ENCODE measurements at regions not wholly inside any gene's neighbourhood (a gene's known extent, or its start where the extent isn't known, plus 50 kb on each side); places are given as distances from the start of the nearest gene placed in this dataset.

DNA sequence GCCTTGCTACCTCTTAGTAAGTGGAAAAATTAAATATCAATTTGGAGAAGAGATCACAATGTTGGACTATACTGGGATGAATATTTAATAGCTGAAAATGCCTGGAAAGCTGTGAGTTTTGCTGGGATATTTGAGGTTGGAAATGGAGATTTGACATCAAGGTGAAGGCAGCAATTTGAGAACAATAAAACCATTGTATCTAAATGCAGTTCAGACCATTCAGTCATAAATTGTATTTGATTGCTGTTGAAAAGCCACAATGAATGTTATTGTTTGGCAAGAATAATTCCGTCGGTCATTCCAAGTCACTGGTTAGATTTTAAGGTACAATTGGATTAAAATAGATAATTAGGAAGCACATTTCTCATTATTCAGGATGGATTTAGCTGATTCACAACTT is 325.6 kb downstream of the HRH4 start:
- DNase-seq (ENCODE audit: low read depth) = no peak
- TF ChIP-seq, protein P1, sequence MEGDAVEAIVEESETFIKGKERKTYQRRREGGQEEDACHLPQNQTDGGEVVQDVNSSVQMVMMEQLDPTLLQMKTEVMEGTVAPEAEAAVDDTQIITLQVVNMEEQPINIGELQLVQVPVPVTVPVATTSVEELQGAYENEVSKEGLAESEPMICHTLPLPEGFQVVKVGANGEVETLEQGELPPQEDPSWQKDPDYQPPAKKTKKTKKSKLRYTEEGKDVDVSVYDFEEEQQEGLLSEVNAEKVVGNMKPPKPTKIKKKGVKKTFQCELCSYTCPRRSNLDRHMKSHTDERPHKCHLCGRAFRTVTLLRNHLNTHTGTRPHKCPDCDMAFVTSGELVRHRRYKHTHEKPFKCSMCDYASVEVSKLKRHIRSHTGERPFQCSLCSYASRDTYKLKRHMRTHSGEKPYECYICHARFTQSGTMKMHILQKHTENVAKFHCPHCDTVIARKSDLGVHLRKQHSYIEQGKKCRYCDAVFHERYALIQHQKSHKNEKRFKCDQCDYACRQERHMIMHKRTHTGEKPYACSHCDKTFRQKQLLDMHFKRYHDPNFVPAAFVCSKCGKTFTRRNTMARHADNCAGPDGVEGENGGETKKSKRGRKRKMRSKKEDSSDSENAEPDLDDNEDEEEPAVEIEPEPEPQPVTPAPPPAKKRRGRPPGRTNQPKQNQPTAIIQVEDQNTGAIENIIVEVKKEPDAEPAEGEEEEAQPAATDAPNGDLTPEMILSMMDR (conservative IDR thresholded peaks at IDR 0.05; ENCODE audit: low read depth, low read length) = no peak
- H3K4me3 ChIP-seq (ENCODE audit: low read depth, low read length) = no peak overlapping the region

DNA sequence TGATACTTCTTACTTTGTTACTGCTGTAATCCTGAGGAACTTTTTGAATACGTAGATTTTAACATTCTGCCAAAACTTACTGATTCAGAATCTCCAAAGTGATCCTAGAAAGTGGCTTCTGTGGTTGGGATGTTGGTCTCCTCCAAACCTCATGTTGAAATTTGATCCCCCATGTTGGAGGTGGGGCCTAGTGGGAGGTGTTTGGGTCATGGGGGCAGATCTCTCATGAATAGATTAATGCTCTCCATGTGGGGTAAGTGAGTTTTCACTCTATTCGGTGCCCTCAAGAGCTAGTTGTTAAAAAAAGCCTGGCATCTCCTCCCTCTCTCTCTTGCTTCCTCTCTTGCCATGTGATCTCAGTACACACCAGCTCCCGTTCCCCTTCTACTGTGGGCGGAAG is 329.9 kb downstream of the HRH4 start:
- TF ChIP-seq, protein P1 (conservative IDR thresholded peaks at IDR 0.05; ENCODE audit: low read depth, low read length) = no peak
- H3K4me3 ChIP-seq (ENCODE audit: low read depth, low read length) = no peak overlapping the region
- no peak for DNase-seq (ENCODE audit: low read depth)

DNA sequence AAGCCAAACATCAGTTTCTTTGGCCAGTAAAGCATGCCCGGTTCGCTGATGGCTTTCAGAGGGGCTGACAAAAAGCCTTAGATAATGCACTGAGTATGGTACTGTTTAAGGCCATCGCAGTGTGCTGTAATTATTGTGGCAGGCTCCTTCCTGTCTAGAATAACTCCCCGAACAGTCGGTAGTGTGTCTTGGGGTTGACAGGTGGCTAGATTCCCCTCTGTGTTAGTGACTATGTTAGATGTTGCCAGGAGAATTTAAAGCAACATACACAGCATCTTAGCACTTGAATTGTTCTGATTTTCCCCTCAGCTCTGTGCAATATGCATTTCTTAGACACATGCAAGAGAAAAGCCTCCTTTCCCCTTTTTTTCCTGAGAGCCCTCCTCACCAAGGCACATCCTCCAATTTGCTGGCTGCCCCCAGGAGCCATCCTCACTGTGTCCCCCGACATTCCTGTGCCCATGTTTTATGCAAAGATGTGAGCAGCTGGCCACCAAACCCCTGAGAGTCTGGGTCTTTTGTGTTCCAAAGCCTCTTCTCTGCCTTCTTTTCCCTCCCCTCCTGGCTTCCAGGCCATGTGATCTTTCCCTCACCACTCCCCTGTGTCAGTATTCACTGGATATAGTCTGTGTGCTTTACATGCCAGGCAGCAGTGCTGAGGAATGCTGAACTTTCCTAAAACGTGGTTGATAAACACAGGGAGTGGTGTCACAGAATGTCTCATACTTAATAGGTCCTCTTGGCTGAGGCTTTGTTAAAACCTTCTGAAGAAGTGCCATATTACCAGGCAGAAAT is 331.5 kb downstream of the HRH4 start:
- H3K4me3 ChIP-seq (ENCODE audit: low read depth, low read length) = no peak overlapping the region
- no peak for DNase-seq (ENCODE audit: low read depth)
- TF ChIP-seq, protein P1 (conservative IDR thresholded peaks at IDR 0.05; ENCODE audit: low read depth, low read length) = no peak

DNA sequence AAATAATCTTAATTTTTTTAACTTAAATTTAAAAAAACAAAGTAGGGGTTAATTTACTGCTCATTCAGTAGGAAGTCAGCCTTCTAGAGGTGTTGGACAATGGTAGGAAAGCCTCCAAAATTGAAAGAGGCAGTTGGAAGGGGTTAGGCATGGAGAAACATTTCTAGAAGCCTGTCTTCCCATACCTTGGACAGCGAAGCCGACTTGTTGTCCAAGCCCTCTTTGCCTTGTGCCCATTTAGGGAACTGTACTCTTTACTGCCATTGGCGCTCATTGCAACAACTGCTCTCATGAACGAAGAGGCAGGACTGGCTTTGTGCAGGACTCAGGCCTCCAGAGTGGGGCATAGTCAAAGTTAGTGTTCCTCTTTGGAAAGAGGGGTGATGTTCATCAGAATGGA is 333.3 kb downstream of the HRH4 start:
- DNase-seq (ENCODE audit: low read depth) = no peak
- no peak overlapping the region for H3K4me3 ChIP-seq (ENCODE audit: low read depth, low read length)
- TF ChIP-seq, protein P1 (conservative IDR thresholded peaks at IDR 0.05; ENCODE audit: low read depth, low read length) = no peak

DNA sequence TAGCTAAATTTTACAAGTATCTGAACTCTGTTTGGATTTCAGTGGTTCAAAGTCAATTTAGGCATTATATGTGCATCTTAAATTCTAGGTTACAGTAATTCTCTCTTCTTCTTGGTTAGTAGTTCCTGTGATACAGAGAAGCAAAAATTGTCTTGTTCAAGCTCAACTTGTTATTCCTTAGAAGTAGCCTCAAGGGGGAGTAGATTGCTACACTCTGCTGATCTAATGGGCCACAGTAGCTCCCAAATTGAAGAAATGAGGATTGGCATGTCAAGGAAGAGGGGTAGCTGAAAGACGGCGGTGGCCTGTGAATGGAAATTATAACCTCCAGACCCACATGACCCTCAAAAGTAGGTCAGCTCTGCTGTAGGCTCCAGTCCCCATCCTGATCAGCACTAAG is 334.7 kb downstream of the HRH4 start:
- no peak for DNase-seq (ENCODE audit: low read depth)
- TF ChIP-seq, protein P1 (conservative IDR thresholded peaks at IDR 0.05; ENCODE audit: low read depth, low read length) = no peak
- no peak overlapping the region for H3K4me3 ChIP-seq (ENCODE audit: low read depth, low read length)

DNA sequence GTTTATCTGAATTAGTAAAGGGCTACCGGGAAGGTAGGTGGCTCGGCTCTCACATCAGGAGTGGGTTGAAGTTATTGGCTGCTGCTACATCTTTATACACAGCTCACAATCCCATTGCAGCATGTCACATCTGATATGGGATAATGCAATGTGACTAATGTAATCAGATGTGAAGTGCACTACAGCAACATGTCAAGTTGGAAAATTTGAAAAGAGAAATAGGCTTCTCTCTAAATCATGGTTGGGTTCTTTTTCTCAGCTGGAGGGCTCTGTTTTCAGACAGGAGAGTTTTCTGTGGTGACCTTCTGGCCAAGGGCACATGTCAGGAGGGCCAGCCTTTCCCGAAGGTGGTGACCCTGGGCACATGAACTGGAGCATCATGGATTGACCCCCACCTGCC is 337.5 kb downstream of the HRH4 start:
- DNase-seq (ENCODE audit: low read depth) = no peak
- TF ChIP-seq, protein P1 (conservative IDR thresholded peaks at IDR 0.05; ENCODE audit: low read depth, low read length) = no peak

DNA sequence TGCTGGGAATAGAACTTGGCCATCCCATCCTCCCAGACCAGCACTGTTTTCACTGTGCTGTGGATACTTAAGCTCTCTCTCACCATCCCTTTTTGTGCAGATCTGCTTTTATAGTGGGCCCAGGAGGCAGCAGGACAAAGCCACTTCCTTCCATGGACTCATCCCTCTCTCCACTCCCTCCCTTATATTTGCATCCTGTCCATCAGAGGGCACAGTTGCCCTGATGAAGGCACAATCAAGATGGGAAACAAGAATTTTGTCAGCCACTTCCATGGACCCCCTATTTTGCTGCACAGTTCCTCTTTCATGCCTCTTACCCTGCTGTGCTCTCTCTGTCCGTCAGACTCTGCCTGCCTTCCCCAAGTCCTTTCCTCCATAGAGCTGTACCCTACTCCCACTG is 338.7 kb downstream of the HRH4 start:
- no peak for DNase-seq (ENCODE audit: low read depth)
- H3K4me3 ChIP-seq (ENCODE audit: low read depth, low read length) = no peak overlapping the region
- TF ChIP-seq, protein P1 (conservative IDR thresholded peaks at IDR 0.05; ENCODE audit: low read depth, low read length) = no peak

More for the DNA sequence above, 337.5 kb downstream of the HRH4 start:
- H3K4me3 ChIP-seq (ENCODE audit: low read depth, low read length) = no peak overlapping the region
